ENCODE measurements at regions not wholly inside any gene's neighbourhood (a gene's known extent, or its start where the extent isn't known, plus 50 kb on each side); places are given as distances from the start of the nearest gene placed in this dataset.
A peak's percentile ranks its signal among the peaks of the same experiment; 100 is the strongest.

- no peaks in the 10 kb centered on the region for H3K27me3 ChIP-seq (ENCODE audit: insufficient read depth, low read depth, severe bottlenecking)
- no peak for TF ChIP-seq CTCF (IDR thresholded peaks at IDR 0.05; ENCODE audit: low read depth, low read length)
- H3K9me3 ChIP-seq (ENCODE audit: severe bottlenecking), result peaks cover 3% of the 10 kb centered on the region
- peak overlapping the region; percentile 58 for H3K27ac ChIP-seq
- DNase-seq, result no peak
- no peaks in the 10 kb centered on the region for H3K36me3 ChIP-seq
- H3K4me3 ChIP-seq (ENCODE audit: low read depth, low read length), result no peak overlapping the region
Observed at GRCh38 chr16:51312363-51313150, 161.5 kb upstream of the SALL1 start.

- Histone ChIP-seq H3K9me3 (ENCODE audit: severe bottlenecking) (peaks cover 3% of the 10 kb centered on the region), H3K4me3 (ENCODE audit: low read depth, low read length) (no peak overlapping the region), H3K27ac (no peak overlapping the region), H3K36me3 (no peaks in the 10 kb centered on the region), H3K27me3 (ENCODE audit: insufficient read depth, low read depth, severe bottlenecking) (no peaks in the 10 kb centered on the region)
- TF ChIP-seq CTCF (IDR thresholded peaks at IDR 0.05; ENCODE audit: low read depth, low read length), result no peak
- no peak for DNase-seq
Observed at GRCh38 chr16:51310159-51310558, 159.1 kb upstream of the SALL1 start.

- no peak for DNase-seq
- H3K9me3 ChIP-seq (ENCODE audit: severe bottlenecking), result peaks cover 3% of the 10 kb centered on the region
Observed at GRCh38 chr16:51306886-51307595, 156.0 kb upstream of the SALL1 start.

DNA sequence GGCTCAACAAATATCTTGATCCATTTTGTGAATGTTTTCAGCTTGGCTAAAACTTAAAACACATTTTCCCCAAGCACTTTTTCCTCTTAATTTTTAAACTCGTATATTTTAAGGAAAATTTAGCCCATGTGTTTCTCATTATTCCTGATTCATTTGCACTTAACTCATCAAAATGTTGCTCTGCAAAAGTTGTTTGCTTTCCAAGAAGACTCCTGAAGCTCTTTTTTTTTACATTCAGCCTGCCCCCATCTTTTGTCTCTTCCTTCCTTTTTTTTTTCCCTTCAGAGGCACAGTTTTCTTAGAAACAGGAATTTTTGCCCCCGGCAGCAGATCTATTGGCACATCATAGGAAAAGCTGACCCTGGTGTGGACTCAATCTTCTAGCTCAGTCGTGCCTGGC is 155.0 kb upstream of the SALL1 start:
- Histone ChIP-seq H3K9me3 (ENCODE audit: severe bottlenecking) (no peaks in the 10 kb centered on the region), H3K4me3 (ENCODE audit: low read depth, low read length) (no peak overlapping the region), H3K27me3 (ENCODE audit: insufficient read depth, low read depth, severe bottlenecking) (no peaks in the 10 kb centered on the region), H3K36me3 (no peaks in the 10 kb centered on the region), H3K27ac (no peak overlapping the region)
- no peak for DNase-seq
- TF ChIP-seq CTCF (IDR thresholded peaks at IDR 0.05; ENCODE audit: low read depth, low read length), result no peak

More at GRCh38 chr16:51306886-51307595, 156.0 kb upstream of the SALL1 start:
- Histone ChIP-seq H3K27me3 (ENCODE audit: insufficient read depth, low read depth, severe bottlenecking) (no peaks in the 10 kb centered on the region), H3K4me3 (ENCODE audit: low read depth, low read length) (no peak overlapping the region), H3K36me3 (no peaks in the 10 kb centered on the region), H3K27ac (no peak overlapping the region)
- TF ChIP-seq CTCF (IDR thresholded peaks at IDR 0.05; ENCODE audit: low read depth, low read length), result no peak

DNA sequence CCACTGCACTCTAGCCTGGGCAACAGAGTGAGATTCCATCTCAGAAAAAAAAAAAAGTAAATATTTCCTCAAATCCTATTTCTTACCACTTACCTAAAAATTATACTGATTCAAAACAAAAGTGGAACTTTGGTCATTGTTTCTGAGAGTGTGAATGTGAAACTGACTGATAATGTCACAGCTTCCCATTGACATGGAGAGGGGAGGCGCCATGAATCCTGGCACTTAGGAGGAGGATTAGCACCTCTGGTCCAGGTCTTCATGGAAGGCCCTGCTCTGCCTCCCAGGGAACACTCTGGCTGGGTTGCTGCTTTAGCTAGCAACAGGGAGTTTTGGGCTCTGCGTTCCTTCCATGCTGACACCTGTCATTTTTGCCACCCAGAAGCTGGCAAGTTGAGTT is 154.3 kb upstream of the SALL1 start:
- Histone ChIP-seq H3K36me3 (no peaks in the 10 kb centered on the region), H3K4me3 (ENCODE audit: low read depth, low read length) (no peak overlapping the region), H3K27me3 (ENCODE audit: insufficient read depth, low read depth, severe bottlenecking) (no peaks in the 10 kb centered on the region), H3K9me3 (ENCODE audit: severe bottlenecking) (no peaks in the 10 kb centered on the region), H3K27ac (no peak overlapping the region)
- TF ChIP-seq CTCF (IDR thresholded peaks at IDR 0.05; ENCODE audit: low read depth, low read length), result no peak
- DNase-seq, result no peak
